Gastroesophageal sphincter (tissue), 4 donors: ENCODE measurements at regions not wholly inside any gene's neighbourhood (a gene's known extent, or its start where the extent isn't known, plus 50 kb on each side); places are given as distances from the start of the nearest gene placed in this dataset.

Experiments
- ATAC-seq: fragments of 150-250 bp; one replicate; pipeline ENCODE4 v1.9.1; 2016; ENCODE audit warnings: mild to moderate bottlenecking, moderate library complexity
- H3K27ac ChIP-seq, 4 donors: fragments of 200-600 bp; sonication (generic) in 3 of 4; 1 replicate in 3 of 4; 2 replicates in 1 of 4; pipeline ENCODE4 v1.5.1; 2016 to 2019
- H3K27me3 ChIP-seq: fragments of 200-600 bp; sonication (generic); one replicate; pipeline ENCODE4 v1.5.1; 2019
- H3K36me3 ChIP-seq, 2 donors: fragments of 200-600 bp; sonication (generic); one replicate each; pipeline ENCODE4 v1.5.1; 2019; ENCODE audit warnings: control low read depth in 1 of 2
- H3K4me1 ChIP-seq, 3 donors: fragments of 200-600 bp; sonication (generic); 1 replicate in 2 of 3; 2 replicates in 1 of 3; pipeline ENCODE4 v1.5.1; 2016 to 2019; ENCODE audit warnings: control low read depth in 2 of 3
- H3K4me3 ChIP-seq, 2 donors: fragments of 200-600 bp; sonication (generic); one replicate each; pipeline ENCODE4 v1.5.1; 2019; ENCODE audit warnings: mild to moderate bottlenecking in 1 of 2, moderate library complexity in 1 of 2
- H3K9me3 ChIP-seq, 3 donors: fragments of 200-600 bp; sonication (generic); one replicate each; pipeline ENCODE4 v1.5.1; 2017 to 2019; ENCODE audit warnings: control low read depth in 2 of 3
- CTCF ChIP-seq, 4 experiments: fragments of 200-600 bp in 2 of 4; fragments of 450-650 bp in 2 of 4; sonication (generic) in 1 of 4; IDR thresholded peaks; one replicate each; pipeline ENCODE4 v1.5.1; 2017 to 2019; ENCODE audit warnings: antibody characterized with exemption in 4 of 4, mild to moderate bottlenecking in 2 of 4, moderate library complexity in 2 of 4
- EP300 ChIP-seq: sonication (generic); formaldehyde crosslinking; IDR thresholded peaks from one replicate; pipeline ENCODE4 v1.6.1; 2017; ENCODE audit warnings: antibody characterized with exemption, mild to moderate bottlenecking
- POLR2A ChIP-seq, 2 donors: fragments of 450-650 bp; IDR thresholded peaks; one replicate each; pipeline ENCODE4 v1.6.1; 2017; ENCODE audit warnings: antibody characterized with exemption in 2 of 2, mild to moderate bottlenecking in 2 of 2, moderate library complexity in 1 of 2
- POLR2AphosphoS5 ChIP-seq: sonication (generic); formaldehyde crosslinking; IDR thresholded peaks from one replicate; pipeline ENCODE4 v1.6.1; 2017; ENCODE audit warnings: antibody characterized with exemption
- WGBS, 2 donors: methylation state at CpG; one replicate each; pipeline ENCODE4 v1.1.5; 2018; ENCODE audit warnings: low coverage in 1 of 2; 5-methylcytosine and 5-hydroxymethylcytosine counted together

- Histone ChIP-seq H3K4me1 (peaks cover 0 to 5% (median 0%) of the 10 kb centered on the region in 3 donors), H3K4me3 (no peak overlapping the region), H3K9me3 (peaks cover 0 to 22% (median 0%) of the 10 kb centered on the region in 3 donors), H3K27ac (no peak overlapping the region), H3K27me3 (no peaks in the 10 kb centered on the region), H3K36me3 (no peaks in the 10 kb centered on the region)
- no peak for ATAC-seq
- TF ChIP-seq POLR2A (IDR thresholded peaks at IDR 0.05) (no peak), EP300 (no peak)
- 57 to 92% methylated on average over 1 of the region's 1 CpG for WGBS, 2 donors
Observed at GRCh38 chr12:28606967-28607557, 416.8 kb downstream of the CCDC91 start.

- H3K4me3 ChIP-seq, result no peak overlapping the region
- H3K9me3 ChIP-seq, result peaks cover 0 to 22% (median 0%) of the 10 kb centered on the region in 3 donors
- H3K36me3 ChIP-seq, result no peaks in the 10 kb centered on the region
- ATAC-seq, result peak; percentile 25
- no peaks in the 10 kb centered on the region for H3K27me3 ChIP-seq
- no peak for TF ChIP-seq POLR2A (IDR thresholded peaks at IDR 0.05)
- no peak for TF ChIP-seq POLR2AphosphoS5
- no peak for TF ChIP-seq CTCF (IDR thresholded peaks at IDR 0.05)
- no peak for TF ChIP-seq EP300
- peaks cover 0 to 5% (median 0%) of the 10 kb centered on the region in 3 donors for H3K4me1 ChIP-seq
- 18 to 39% methylated on average over 2 to 3 of the region's 3 CpGs for WGBS, 2 donors
- H3K27ac ChIP-seq, result no peak overlapping the region
Observed at GRCh38 chr12:28610401-28611114, 420.3 kb downstream of the CCDC91 start.

- ATAC-seq, result peak; percentile 69
- no peak for TF ChIP-seq EP300
- TF ChIP-seq POLR2A (IDR thresholded peaks at IDR 0.05), result no peak
- TF ChIP-seq CTCF (IDR thresholded peaks at IDR 0.05), result no peak
- TF ChIP-seq POLR2AphosphoS5, result no peak
Observed at GRCh38 chr12:28611115-28611435, 420.8 kb downstream of the CCDC91 start.

GRCh38 chr12:28611449-28611848 is 421.2 kb downstream of the CCDC91 start:
- no peak overlapping the region for H3K4me3 ChIP-seq
- H3K27me3 ChIP-seq, result no peaks in the 10 kb centered on the region
- H3K36me3 ChIP-seq, result no peaks in the 10 kb centered on the region
- WGBS, 2 donors, result 71 to 88% methylated on average over 1 to 2 of the region's 2 CpGs
- no peak overlapping the region for H3K27ac ChIP-seq
- TF ChIP-seq CTCF (IDR thresholded peaks at IDR 0.05) (no peak), POLR2A (IDR thresholded peaks at IDR 0.05) (no peak), POLR2AphosphoS5 (no peak), EP300 (no peak)
- peaks cover 0 to 5% (median 0%) of the 10 kb centered on the region in 3 donors for H3K4me1 ChIP-seq
- no peak for ATAC-seq
- H3K9me3 ChIP-seq, result peaks cover 0 to 22% (median 0%) of the 10 kb centered on the region in 3 donors

More at GRCh38 chr12:28611115-28611435, 420.8 kb downstream of the CCDC91 start:
- peaks cover 0 to 5% (median 0%) of the 10 kb centered on the region in 3 donors for H3K4me1 ChIP-seq
- no peak overlapping the region for H3K4me3 ChIP-seq
- peaks cover 0 to 22% (median 0%) of the 10 kb centered on the region in 3 donors for H3K9me3 ChIP-seq
- no peaks in the 10 kb centered on the region for H3K27me3 ChIP-seq
- no peak overlapping the region for H3K27ac ChIP-seq
- no peaks in the 10 kb centered on the region for H3K36me3 ChIP-seq

- H3K9me3 ChIP-seq, result no peaks in the 10 kb centered on the region
- no peak overlapping the region for H3K27ac ChIP-seq
- ATAC-seq, result no peak
- WGBS, 2 donors, result 82 to 100% methylated on average over 1 of the region's 1 CpG
- TF ChIP-seq EP300 (no peak), CTCF (IDR thresholded peaks at IDR 0.05) (no peak), POLR2AphosphoS5 (no peak), POLR2A (IDR thresholded peaks at IDR 0.05) (no peak)
- H3K36me3 ChIP-seq, result no peaks in the 10 kb centered on the region
- no peaks in the 10 kb centered on the region for H3K4me1 ChIP-seq
- no peaks in the 10 kb centered on the region for H3K27me3 ChIP-seq
- H3K4me3 ChIP-seq, result no peak overlapping the region
Observed at GRCh38 chr12:28618171-28618570, 427.9 kb downstream of the CCDC91 start.
